T-helper 1 cell (primary cell): ENCODE measurements at regions not wholly inside any gene's neighbourhood (a gene's known extent, or its start where the extent isn't known, plus 50 kb on each side); places are given as distances from the start of the nearest gene placed in this dataset.
"Not testable (repeated sequence)": the region's sequence is repeated elsewhere in the genome, so short reads cannot be mapped to it uniquely, and the experiment has no call there.

Experiments
- DNase-seq, 5 donors: peaks; one replicate each; pipeline ENCODE4 v3.0.0-alpha.2; 2012 to 2020

- DNase-seq, result no peak
Observed at GRCh38 chr3:125645616-125646015, 50.3 kb upstream of the OSBPL11 start.

DNA sequence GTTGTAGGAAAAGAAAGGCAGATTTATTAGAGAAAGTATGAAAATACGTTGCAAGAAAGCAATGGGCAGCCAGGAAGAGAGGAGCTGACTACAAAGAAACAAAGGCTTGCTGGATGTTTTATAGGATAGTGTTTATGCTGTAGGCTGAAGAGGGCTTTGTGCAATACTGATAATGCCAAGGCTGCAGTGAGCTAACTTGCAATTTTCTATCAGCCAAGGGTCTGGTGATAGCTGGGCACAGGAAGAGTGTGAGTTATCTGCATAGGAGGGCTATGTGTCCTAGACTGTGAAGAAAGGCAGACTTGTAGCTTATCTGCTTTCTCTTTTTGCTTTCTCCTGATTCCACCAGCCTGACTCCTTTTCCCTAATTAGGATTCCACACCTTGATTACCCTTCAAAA, 51.3 kb upstream of the OSBPL11 start:
- no peak for DNase-seq

DNA sequence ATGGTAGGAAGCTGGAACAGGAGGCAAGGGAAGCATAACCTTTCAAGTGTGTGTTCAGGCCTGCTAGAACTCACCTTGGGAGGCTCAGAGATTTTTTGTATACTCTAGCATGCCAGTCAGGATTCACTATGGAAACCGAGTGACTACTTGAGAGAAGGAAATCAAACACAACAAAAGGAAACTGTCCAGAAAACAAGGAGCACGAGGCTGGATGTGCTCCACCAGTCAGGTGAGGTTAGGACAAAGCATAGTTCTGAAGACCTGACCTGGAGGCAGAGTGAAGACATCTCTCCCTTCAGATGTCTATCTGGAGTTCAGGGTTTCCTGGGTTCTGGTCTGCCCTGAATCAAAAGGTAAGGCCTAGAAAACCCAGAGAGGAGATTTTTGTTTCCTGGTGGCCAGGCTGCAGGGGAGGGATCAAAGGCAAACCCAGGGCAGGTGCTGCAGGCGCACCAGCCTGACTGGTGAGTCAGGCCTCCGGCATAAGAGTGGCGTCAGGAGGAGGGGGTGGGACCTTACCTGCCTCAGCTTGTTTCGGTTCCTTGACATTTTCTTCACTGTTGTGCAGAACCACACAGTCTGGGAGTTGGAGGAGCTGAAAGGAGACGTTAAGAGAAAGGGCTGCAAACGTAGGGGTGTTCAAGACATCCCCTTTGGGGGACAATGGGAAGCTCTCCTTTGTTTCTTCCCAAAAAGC, 52.2 kb upstream of the OSBPL11 start:
- no peak for DNase-seq

- DNase-seq, result no peak
Observed at GRCh38 chr3:125651244-125651643, 55.9 kb upstream of the OSBPL11 start.

DNA sequence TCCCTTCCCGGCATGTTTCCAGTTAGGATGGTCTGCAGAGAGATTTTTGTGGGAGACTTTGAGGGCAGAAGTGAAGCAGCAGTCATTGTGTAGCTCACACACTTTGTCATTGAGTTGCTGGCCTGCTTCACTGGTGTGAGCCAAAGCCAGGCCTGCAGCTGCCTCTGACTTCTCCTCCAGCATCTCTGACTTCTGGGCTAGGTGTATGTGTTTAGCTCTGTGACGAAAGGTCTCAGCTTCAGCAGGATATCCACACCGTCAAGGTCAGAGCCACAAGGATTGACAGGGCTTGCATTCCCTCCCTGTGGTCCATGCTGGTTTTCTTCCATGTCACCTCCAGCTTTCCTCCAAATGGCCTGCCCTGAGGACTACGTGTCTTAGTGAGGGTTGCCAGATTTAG, 57.1 kb upstream of the OSBPL11 start:
- DNase-seq, result no peak

- DNase-seq, result no peak
Observed at GRCh38 chr3:125654526-125654925, 59.2 kb upstream of the OSBPL11 start.

DNA sequence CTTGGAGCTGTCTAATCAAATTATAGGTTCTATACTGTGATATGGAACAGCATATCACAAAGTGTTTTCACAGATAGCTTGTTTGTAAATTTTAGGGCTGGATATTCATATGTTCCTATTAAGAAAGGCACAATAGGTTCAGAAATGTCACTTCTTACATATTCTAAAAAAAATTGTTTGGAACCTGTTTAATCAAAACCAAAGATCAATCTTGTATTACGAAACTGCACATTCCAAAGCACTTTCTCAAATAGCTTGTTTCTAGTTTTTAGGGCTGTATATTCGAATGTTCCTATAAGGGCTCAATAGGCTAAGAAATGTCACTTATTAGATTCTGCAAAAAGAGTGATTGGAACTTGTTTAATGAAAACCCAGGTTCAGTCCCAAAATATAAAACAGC, 67.4 kb upstream of the OSBPL11 start:
- DNase-seq, result no peak

DNA sequence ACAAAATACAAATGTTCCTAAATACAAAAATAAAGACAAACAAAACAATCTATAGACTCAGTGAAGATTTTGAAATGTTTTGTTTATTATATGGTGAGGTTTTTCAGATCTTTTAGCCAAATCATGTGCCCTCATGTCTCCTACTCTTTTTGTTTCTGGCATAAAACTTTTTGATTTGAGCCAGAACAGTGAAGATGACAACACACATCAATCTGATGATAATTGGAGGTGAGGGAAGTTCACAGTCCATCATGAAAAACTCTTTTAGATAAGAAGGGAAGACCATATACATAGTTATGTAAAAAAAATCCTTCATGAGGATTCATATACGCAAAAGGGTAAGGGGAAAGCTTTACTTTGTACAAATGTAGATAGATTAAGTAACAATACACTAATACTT, 75.1 kb upstream of the OSBPL11 start:
- DNase-seq, result no peak

DNA sequence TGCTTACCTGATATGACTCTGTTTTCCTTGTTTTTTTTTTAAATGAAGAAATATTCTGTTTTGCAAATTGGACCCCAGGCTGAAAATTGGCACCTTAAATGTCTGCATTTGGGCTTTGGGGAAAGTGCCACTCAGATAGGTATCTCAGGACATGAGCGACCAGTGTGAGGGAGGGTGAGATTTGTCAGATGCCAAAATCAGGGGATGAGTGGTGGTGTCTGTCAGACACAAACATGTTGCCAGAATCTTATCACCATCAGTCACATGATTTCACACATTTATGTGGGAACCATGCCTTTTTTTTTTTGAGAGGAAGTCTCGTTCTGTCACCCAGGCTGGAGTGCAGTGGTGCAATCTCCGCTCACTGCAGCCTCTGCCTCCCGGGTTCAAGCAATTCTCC, 75.6 kb upstream of the OSBPL11 start:
- no peak for DNase-seq

- DNase-seq, result no peak
Observed at GRCh38 chr3:125671461-125672243, 76.4 kb upstream of the OSBPL11 start.

DNA sequence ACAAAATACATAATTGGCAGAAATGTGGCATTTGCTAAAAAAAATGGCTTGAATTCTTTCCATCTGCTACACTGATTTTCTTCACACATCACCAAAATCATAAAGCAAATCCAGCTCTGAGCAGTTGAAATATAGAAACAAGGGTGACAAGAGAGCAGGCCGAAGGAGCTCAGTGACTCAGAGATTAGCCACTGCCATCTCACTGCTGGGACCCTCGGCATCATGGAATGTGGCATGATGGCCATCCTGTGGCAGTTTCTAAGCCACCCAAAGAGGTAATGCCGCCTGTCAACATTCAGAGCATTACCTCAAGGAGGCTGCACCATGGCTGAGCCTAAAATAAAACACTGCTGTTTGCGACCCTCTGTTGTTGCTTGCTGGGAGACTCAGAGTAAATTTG, 80.5 kb upstream of the OSBPL11 start:
- DNase-seq, result no peak

GRCh38 chr3:125679258-125679657, 84.0 kb upstream of the OSBPL11 start:
- no peak for DNase-seq

GRCh38 chr3:125681146-125681545, 85.8 kb upstream of the OSBPL11 start:
- DNase-seq, result no peak

- not testable (repeated sequence) for DNase-seq
Observed at GRCh38 chr3:125681906-125682305, 86.6 kb upstream of the OSBPL11 start.

GRCh38 chr3:125682610-125683009, 87.3 kb upstream of the OSBPL11 start:
- DNase-seq, result not testable (repeated sequence)

- no peak for DNase-seq
Observed at GRCh38 chr3:125683067-125683829, 88.0 kb upstream of the OSBPL11 start.

DNA sequence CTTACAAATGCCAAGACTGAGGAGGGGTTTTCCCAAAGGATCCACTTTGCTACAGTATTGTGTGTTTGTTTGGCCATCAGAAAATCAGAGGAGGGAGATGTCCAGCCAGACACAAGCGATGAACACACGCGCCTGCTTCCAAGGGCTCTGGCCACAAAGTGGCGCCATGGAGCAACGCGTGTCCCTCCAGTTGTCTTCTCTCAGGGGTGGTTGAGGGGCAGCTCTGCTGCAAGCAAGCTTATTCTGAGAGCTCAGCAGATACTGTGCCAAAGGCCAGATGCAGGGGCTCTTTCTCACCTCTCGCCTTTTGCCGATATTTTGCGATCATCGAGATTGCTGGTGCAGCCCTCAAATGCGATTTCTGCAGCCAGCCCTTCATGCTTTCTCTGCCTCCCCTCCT, 88.9 kb upstream of the OSBPL11 start:
- DNase-seq, result no peak

DNA sequence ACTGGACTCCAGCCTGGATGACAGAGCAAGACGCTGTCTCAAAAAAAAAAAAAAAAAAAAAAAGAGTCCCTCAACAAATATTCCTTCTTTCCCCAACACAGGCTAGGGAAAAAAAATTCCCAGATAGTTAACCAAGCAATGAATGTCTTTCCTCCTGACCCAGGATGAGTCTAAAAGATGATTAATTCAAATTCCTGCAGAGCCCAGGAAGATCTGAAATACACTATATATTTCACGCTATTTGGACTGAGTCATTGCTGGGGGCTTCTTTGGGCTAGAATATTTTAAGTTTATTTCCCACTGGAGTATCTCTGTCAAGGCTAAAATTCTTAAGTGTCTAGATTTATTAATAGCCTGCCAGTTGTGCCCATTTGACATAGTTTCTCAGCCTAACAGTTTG, 90.4 kb upstream of the OSBPL11 start:
- not testable (repeated sequence) for DNase-seq

DNA sequence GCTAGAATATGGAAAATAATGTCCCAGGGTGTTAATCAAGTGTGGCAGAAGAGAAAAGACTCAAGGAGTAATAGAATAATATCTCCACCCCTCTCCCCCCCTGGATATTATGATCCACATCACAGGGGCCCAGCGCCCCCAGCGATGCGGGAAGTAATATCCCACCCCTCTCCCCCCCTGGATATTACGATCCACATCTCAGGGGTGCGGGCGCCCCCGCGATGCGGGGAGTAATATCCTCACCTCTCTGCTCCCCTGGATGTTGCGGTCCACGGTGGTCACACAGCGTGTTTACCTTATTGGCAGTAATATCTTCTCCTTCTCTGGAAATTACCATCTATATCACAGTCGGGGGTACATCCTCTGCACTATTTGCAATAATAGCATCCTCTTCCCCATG, 97.1 kb upstream of the OSBPL11 start:
- DNase-seq, result no peak

DNA sequence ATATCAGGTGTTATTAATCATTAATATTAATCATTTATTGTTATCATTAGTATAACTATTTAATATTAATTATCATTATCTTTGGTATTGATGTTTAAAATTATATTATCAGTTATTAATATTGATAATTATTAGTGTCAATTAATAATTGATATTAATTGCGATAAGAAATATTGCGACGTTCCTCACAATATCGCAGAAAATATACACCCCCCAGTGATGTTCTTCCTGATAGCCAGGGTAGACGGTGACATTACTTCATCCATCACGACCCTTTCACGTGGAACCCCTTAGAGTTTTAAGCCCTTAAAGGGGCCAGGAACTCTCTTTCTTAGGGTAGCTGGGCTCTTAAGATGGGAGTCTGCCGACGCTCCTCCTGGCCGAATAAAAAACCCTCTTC, 98.6 kb upstream of the OSBPL11 start:
- DNase-seq, result no peak

- no peak for DNase-seq
Observed at GRCh38 chr3:125694761-125695294, 99.5 kb upstream of the OSBPL11 start.

DNA sequence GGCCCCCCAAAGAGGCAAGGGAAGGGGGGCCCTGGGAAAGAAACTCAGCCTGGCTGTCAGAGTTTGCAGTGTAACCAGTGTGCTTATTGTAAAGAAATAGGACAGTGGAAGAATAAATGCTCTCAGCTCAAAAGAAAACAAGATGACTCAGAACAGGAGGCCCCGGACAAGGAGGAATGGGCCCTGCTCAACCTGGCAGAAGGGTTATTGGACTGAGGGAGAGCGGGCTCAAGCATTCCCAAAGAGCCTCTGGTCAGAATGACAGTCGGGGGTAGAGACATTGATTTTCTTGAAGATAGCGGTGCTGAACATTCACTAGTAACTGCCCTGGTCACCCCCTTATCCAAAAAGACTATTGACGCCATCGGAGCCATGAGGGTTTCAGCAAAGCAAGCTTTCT, 100.4 kb upstream of the OSBPL11 start:
- DNase-seq, result no peak

DNA sequence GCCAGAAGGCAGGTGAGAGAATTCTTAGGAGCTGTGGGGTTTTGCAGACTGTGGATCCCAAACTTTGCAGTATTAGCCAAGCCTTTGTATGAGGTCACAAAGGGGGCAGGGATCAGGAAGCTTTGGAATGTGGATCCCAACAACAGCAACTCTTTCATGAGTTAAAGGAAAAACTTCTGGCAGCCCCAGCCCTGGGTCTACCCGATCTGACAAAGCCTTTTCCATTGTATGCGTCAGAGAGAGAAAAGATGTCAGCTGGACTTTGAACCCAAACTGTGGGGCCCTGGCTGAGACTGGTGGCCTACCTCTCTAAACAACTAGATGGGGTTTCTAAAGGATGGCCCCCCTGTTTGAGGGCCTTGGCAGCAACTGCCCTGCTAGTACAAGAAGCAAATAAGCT, 101.8 kb upstream of the OSBPL11 start:
- not testable (repeated sequence) for DNase-seq
